Chondrocyte (in vitro differentiated cells): ENCODE measurements at regions not wholly inside any gene's neighbourhood (a gene's known extent, or its start where the extent isn't known, plus 50 kb on each side); places are given as distances from the start of the nearest gene placed in this dataset.

Source experiments
- DNase-seq: peaks from one replicate; pipeline ENCODE4 v3.0.0; 2021; ENCODE audit warnings: mixed read lengths, low spot score
- H3K27ac Mint-ChIP-seq: one replicate; pipeline ENCODE4 v1.8.0; 2021; ENCODE audit warnings: mild to moderate bottlenecking, moderate library complexity, mixed read lengths; ENCODE audit not compliant: unreplicated experiment
- H3K27me3 Mint-ChIP-seq: 2 replicates; pipeline ENCODE4 v1.8.0; 2021; ENCODE audit warnings: low read depth, mixed read lengths
- H3K36me3 Mint-ChIP-seq: 2 replicates; pipeline ENCODE4 v1.8.0; 2021; ENCODE audit warnings: low read depth, mixed read lengths
- H3K4me1 Mint-ChIP-seq: 2 replicates; pipeline ENCODE4 v1.8.0; 2021; ENCODE audit warnings: low read depth, mild to moderate bottlenecking, mixed read lengths
- H3K4me3 Mint-ChIP-seq: one replicate; pipeline ENCODE4 v1.8.0; 2021; ENCODE audit warnings: mild to moderate bottlenecking, moderate library complexity, mixed read lengths; ENCODE audit not compliant: unreplicated experiment
- H3K9me3 Mint-ChIP-seq: 2 replicates; pipeline ENCODE4 v1.8.0; 2021; ENCODE audit warnings: low read depth, mixed read lengths
- TF ChIP-seq, protein P1 (sequence below): fragments of 200-600 bp; sonication (generic); IDR thresholded peaks from 2 replicates; pipeline ENCODE4 v1.5.0; 2021; ENCODE audit warnings: antibody characterized with exemption, mild to moderate bottlenecking, moderate library complexity

DNA sequence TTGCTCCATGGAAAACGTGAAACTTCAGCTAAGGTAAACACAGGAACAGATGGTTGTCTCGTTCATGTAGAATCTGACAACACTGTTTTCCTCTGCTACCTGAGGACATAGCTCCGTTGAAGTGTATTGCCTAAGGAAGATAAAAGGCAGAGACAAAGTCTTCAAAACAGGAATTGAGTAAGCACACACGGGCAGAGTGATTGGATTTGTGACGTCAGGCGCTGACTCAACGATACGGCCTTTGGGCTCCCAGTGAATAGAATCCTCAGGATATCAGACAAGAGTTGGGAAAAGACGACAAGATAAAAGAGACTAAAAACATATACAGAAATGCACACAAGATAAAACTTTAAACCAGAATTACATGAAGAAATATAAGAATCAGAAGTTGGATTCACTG lies 787.1 kb upstream of the CTNND2 start:
- no peaks in the 10 kb centered on the region for H3K9me3 Mint-ChIP-seq
- no peaks in the 10 kb centered on the region for H3K4me1 Mint-ChIP-seq
- no peak for DNase-seq
- H3K27me3 Mint-ChIP-seq: peaks cover 4% of the 10 kb centered on the region
- TF ChIP-seq, protein P1, sequence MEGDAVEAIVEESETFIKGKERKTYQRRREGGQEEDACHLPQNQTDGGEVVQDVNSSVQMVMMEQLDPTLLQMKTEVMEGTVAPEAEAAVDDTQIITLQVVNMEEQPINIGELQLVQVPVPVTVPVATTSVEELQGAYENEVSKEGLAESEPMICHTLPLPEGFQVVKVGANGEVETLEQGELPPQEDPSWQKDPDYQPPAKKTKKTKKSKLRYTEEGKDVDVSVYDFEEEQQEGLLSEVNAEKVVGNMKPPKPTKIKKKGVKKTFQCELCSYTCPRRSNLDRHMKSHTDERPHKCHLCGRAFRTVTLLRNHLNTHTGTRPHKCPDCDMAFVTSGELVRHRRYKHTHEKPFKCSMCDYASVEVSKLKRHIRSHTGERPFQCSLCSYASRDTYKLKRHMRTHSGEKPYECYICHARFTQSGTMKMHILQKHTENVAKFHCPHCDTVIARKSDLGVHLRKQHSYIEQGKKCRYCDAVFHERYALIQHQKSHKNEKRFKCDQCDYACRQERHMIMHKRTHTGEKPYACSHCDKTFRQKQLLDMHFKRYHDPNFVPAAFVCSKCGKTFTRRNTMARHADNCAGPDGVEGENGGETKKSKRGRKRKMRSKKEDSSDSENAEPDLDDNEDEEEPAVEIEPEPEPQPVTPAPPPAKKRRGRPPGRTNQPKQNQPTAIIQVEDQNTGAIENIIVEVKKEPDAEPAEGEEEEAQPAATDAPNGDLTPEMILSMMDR: no peak
- no peaks in the 10 kb centered on the region for H3K36me3 Mint-ChIP-seq
- H3K27ac Mint-ChIP-seq: no peak overlapping the region
- no peak overlapping the region for H3K4me3 Mint-ChIP-seq

DNA sequence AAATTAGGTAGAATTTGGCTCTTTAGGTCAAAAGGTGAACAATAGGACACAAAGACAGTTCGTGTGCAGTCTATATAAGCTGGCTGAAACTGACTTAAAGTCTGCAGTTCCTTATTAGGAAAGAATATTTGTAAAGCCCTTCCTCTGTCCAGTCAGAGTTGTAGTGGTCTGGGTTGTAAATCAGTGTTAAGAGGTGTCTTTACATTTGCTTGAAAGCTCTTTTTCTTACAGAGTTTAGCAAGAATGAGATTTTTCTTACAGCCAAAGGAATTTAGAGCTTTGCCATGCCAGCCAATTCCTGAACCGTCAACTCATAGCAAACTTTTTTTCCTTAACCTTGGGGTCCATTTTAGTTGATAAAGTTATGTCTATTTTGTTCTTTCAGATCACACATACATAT lies 786.1 kb upstream of the CTNND2 start:
- Mint-ChIP-seq H3K27ac (no peak overlapping the region), H3K36me3 (no peaks in the 10 kb centered on the region), H3K4me3 (no peak overlapping the region), H3K9me3 (no peaks in the 10 kb centered on the region), H3K4me1 (no peaks in the 10 kb centered on the region), H3K27me3 (peaks cover 4% of the 10 kb centered on the region)
- TF ChIP-seq, protein P1: no peak
- DNase-seq: no peak

DNA sequence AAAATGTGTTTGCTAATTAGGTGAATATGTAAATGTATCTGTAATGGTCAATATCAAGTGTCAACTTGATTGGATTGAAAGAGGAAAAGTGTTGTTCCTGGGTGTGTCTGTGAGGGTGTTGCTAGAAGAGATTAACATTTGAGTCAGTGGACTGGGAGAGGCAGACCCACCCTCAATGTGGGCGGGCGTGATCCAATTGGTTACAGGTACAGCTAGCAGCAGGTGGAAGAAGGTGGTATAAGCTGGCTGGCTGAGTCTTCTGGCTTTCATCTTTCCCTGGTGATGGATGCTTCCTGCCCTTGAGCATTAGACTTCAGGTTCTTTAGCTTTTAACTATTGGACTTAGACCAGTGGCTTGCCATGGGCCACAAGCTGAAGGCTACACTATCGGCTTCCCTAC lies 779.0 kb upstream of the CTNND2 start:
- H3K4me3 Mint-ChIP-seq: no peak overlapping the region
- no peak for DNase-seq
- TF ChIP-seq, protein P1: no peak
- no peaks in the 10 kb centered on the region for H3K4me1 Mint-ChIP-seq
- H3K36me3 Mint-ChIP-seq: no peaks in the 10 kb centered on the region
- peaks cover 4% of the 10 kb centered on the region for H3K27me3 Mint-ChIP-seq
- no peak overlapping the region for H3K27ac Mint-ChIP-seq
- no peaks in the 10 kb centered on the region for H3K9me3 Mint-ChIP-seq

DNA sequence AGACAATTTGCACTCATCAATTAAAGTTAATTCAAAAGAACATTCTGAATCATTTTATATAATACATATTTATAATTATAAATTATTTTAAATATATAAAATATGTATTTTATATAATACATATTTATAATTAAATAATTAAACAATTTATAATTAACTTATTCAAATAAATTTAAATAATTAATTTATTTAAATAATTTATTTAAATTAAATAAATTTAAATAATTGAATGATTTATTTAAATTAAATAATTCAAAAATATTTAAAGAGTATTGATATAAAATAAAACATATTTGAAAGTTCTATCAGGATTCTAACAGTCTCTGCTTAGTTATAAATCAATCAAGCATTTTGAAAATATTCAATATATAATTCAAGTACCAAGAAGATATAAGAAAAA lies 775.5 kb upstream of the CTNND2 start:
- Mint-ChIP-seq H3K27me3 (peaks cover 11% of the 10 kb centered on the region), H3K9me3 (peaks cover 4% of the 10 kb centered on the region), H3K4me3 (no peak overlapping the region), H3K4me1 (no peaks in the 10 kb centered on the region), H3K27ac (no peak overlapping the region), H3K36me3 (no peaks in the 10 kb centered on the region)
- no peak for DNase-seq
- TF ChIP-seq, protein P1: no peak

DNA sequence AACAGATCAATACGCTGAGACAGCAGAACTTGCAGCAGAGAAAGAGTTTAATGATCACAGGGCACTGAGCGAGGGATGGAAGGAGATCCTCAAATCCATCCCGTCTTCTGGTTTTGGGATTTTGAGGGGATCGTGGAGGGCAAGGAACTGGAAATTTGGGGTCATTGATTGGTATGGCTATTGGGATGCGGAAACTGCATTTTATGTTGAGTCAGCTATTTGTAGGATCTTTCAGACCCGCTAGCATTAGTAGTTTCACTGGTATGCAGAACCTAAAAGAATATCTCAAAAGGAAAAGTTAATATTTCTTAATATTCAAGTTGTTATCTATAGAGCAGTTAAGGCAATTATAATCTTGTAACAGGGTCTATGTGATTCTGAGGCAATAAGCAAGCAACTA lies 771.7 kb upstream of the CTNND2 start:
- no peak overlapping the region for H3K27ac Mint-ChIP-seq
- H3K4me3 Mint-ChIP-seq: no peak overlapping the region
- H3K27me3 Mint-ChIP-seq: peaks cover 9% of the 10 kb centered on the region
- TF ChIP-seq, protein P1: no peak
- H3K36me3 Mint-ChIP-seq: no peaks in the 10 kb centered on the region
- no peak for DNase-seq
- H3K9me3 Mint-ChIP-seq: peaks cover 8% of the 10 kb centered on the region
- no peaks in the 10 kb centered on the region for H3K4me1 Mint-ChIP-seq
